ENCODE measurements at regions not wholly inside any gene's neighbourhood (a gene's known extent, or its start where the extent isn't known, plus 50 kb on each side); places are given as distances from the start of the nearest gene placed in this dataset.

GRCh38 chr6:21845439-21846140 is 252.0 kb downstream of the SOX4 start:
- TF ChIP-seq TAF1 (IDR thresholded peaks at IDR 0.05; ENCODE audit: borderline replicate concordance, low read depth, low read length) = no peak
- no peak for TF ChIP-seq EP300 (IDR thresholded peaks at IDR 0.05; ENCODE audit: borderline replicate concordance in 1 of 2, low read depth in 1 of 2, low read length in 1 of 2)
- TF ChIP-seq JUND (IDR thresholded peaks at IDR 0.05) = no peak
- TF ChIP-seq REST (IDR thresholded peaks at IDR 0.05; ENCODE audit: low read depth, low read length) = no peak
- no peak for TF ChIP-seq IRF3 (IDR thresholded peaks at IDR 0.05; ENCODE audit: low read depth, low read length)
- TF ChIP-seq CTCF (IDR thresholded peaks at IDR 0.05) = no peak
- TF ChIP-seq EZH2phosphoT487 (IDR thresholded peaks at IDR 0.05; ENCODE audit: borderline replicate concordance, low read depth) = no peak
- no peak for TF ChIP-seq GATA2 (CRISPR knock-in tag; IDR thresholded peaks at IDR 0.05)
- no peak for TF ChIP-seq NRF1 (IDR thresholded peaks at IDR 0.05; ENCODE audit: low read depth, low read length)
- no peak for TF ChIP-seq YY1 (IDR thresholded peaks at IDR 0.05; ENCODE audit: low read depth)
